ENCODE measurements at regions not wholly inside any gene's neighbourhood (a gene's known extent, or its start where the extent isn't known, plus 50 kb on each side); places are given as distances from the start of the nearest gene placed in this dataset.

DNA sequence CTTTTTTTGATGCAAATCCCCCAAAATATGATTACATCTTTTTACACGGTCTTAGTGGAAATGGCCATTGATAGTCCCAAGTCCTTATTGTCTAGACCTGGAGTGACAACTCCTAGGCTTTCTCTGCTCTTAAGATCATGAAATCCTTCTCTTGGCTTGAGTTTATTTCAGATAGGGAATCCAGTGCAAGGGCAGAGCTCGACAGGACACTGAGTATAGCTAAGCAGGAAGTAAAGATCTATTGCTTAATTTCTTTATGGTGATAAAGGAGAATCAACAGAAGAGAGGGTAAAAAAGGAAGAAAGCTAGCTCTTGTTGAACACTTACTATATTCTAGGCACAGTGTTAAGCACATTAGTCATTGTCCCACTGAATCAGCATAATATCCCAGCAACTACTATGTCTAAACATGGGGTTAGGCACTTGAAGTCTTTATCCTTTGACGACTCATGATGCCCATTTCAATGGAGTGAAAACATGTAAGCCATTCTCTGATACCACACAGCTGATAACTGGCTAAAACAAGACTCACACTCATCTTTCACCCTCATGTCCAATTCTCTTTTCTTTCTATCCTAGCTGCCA lies 74.1 kb upstream of the LRATD1 start:
- TF ChIP-seq SPI1 (IDR thresholded peaks at IDR 0.05; ENCODE audit: borderline replicate concordance, low read depth) = no peak
- TF ChIP-seq GABPA (IDR thresholded peaks at IDR 0.05; ENCODE audit: low read depth) = no peak
- no peak for TF ChIP-seq POLR2AphosphoS5 (IDR thresholded peaks at IDR 0.05; ENCODE audit: low read depth)
- no peak for TF ChIP-seq CTCF (IDR thresholded peaks at IDR 0.05; ENCODE audit: insufficient read depth, low read length)
- no peak for TF ChIP-seq REST (IDR thresholded peaks at IDR 0.05; ENCODE audit: insufficient replicate concordance, low read depth)
- no peak for DNase-seq (ENCODE audit: low read depth in 1 of 2, low spot score in 1 of 2)
- Histone ChIP-seq H3K27me3 (ENCODE audit: insufficient read depth, poor library complexity, severe bottlenecking) (no peaks in the 10 kb centered on the region), H3K27ac (replicated peaks) (no peak overlapping the region), H3K4me3 (replicated peaks; ENCODE audit: insufficient read depth, low read length) (no peak overlapping the region)

- TF ChIP-seq SPI1 (IDR thresholded peaks at IDR 0.05; ENCODE audit: borderline replicate concordance, low read depth) (no peak), POLR2AphosphoS5 (IDR thresholded peaks at IDR 0.05; ENCODE audit: low read depth) (no peak)
- H3K27ac ChIP-seq (replicated peaks) = no peak overlapping the region
- no peak overlapping the region for H3K4me3 ChIP-seq (replicated peaks; ENCODE audit: insufficient read depth, low read length)
- H3K27me3 ChIP-seq (ENCODE audit: insufficient read depth, poor library complexity, severe bottlenecking) = no peaks in the 10 kb centered on the region
- DNase-seq (ENCODE audit: low read depth in 1 of 2, low spot score in 1 of 2) = no peak
Measured at GRCh38 chr2:14560716-14561115, 71.8 kb upstream of the LRATD1 start.

- TF ChIP-seq GABPA (IDR thresholded peaks at IDR 0.05; ENCODE audit: low read depth) (no peak), CTCF (IDR thresholded peaks at IDR 0.05; ENCODE audit: insufficient read depth, low read length) (no peak), POLR2AphosphoS5 (IDR thresholded peaks at IDR 0.05; ENCODE audit: low read depth) (no peak), SPI1 (IDR thresholded peaks at IDR 0.05; ENCODE audit: borderline replicate concordance, low read depth) (no peak), REST (IDR thresholded peaks at IDR 0.05; ENCODE audit: insufficient replicate concordance, low read depth) (no peak)
- H3K27ac ChIP-seq (replicated peaks) = no peak overlapping the region
- no peak overlapping the region for H3K4me3 ChIP-seq (replicated peaks; ENCODE audit: insufficient read depth, low read length)
- no peak for DNase-seq (ENCODE audit: low read depth in 1 of 2, low spot score in 1 of 2)
- H3K27me3 ChIP-seq (ENCODE audit: insufficient read depth, poor library complexity, severe bottlenecking) = no peaks in the 10 kb centered on the region
Measured at GRCh38 chr2:14563324-14563723, 69.2 kb upstream of the LRATD1 start.

DNA sequence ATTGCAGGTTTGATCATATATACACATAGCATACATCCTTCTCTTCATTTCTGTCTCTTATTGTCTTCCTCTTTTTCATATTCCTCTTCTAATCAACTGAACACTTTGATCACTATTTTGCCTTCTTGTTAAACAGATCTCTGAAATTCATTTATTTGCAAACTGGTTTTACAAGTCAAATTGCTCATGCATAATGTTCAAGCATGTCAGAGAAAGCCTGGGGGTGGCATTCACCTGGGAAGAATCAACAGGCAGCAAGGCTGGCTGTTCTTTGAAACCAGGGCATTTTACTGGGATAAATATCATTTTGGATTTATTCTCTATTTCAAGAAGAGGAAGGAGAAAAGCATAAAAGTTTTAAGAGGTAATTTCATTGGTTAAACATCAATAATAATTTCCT lies 66.9 kb upstream of the LRATD1 start:
- TF ChIP-seq CTCF (IDR thresholded peaks at IDR 0.05; ENCODE audit: insufficient read depth, low read length) (no peak), SPI1 (IDR thresholded peaks at IDR 0.05; ENCODE audit: borderline replicate concordance, low read depth) (no peak), GABPA (IDR thresholded peaks at IDR 0.05; ENCODE audit: low read depth) (no peak), REST (IDR thresholded peaks at IDR 0.05; ENCODE audit: insufficient replicate concordance, low read depth) (no peak), POLR2AphosphoS5 (IDR thresholded peaks at IDR 0.05; ENCODE audit: low read depth) (no peak)
- Histone ChIP-seq H3K27ac (replicated peaks) (no peak overlapping the region), H3K4me3 (replicated peaks; ENCODE audit: insufficient read depth, low read length) (no peak overlapping the region), H3K27me3 (ENCODE audit: insufficient read depth, poor library complexity, severe bottlenecking) (no peaks in the 10 kb centered on the region)
- DNase-seq (ENCODE audit: low read depth in 1 of 2, low spot score in 1 of 2) = no peak
